ENCODE measurements at regions not wholly inside any gene's neighbourhood (a gene's known extent, or its start where the extent isn't known, plus 50 kb on each side); places are given as distances from the start of the nearest gene placed in this dataset.
"Not testable (repeated sequence)": the region's sequence is repeated elsewhere in the genome, so short reads cannot be mapped to it uniquely, and the experiment has no call there.

DNA sequence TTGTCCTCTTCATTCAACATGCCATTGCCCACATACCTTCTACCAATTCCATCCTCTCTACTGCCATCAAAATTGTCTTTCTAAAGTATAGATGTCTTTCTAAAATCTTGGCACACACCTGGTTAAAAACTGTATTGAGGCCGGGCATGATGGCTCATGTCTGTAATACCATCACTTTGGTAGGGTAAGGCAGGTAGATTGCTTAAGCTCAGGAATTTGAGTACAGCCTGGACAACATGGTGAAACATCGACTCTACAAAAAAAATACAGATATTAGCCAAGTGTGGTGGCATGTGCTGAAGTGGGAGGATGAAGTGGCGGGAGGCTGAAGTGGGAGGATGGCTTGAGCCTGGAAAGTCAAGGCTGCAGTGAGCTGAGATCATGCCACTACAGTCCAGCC, 412.1 kb downstream of the TMEM38B start:
- no peaks in the 10 kb centered on the region for H3K36me3 ChIP-seq (ENCODE audit: control insufficient read depth in 2 of 3, insufficient read depth in 3 of 3, low read length in 3 of 3)
- ChIA-PET CTCF (no interaction called here), POLR2A (no interaction called here)
- no peaks in the 10 kb centered on the region for H3K4me1 ChIP-seq (ENCODE audit: control insufficient read depth in 2 of 2, insufficient read depth in 2 of 2, low read length in 2 of 2)
- Mint-ChIP-seq H3K9me3 (peaks cover 0 to 7% (median 4%) of the 10 kb centered on the region in 11 donors), H3K36me3 (peaks cover 0 to 3% (median 0%) of the 10 kb centered on the region in 5 donors), H3K4me1 (no peaks in the 10 kb centered on the region), H3K27ac (no peak overlapping the region), H3K27me3 (peaks cover 0 to 4% (median 0%) of the 10 kb centered on the region in 5 donors), H3K4me3 (no peak overlapping the region)
- ATAC-seq (no peak), DNase-seq (no peak)
- H3K27me3 ChIP-seq (ENCODE audit: control insufficient read depth in 2 of 2, insufficient read depth in 2 of 2, low read length in 2 of 2), result no peaks in the 10 kb centered on the region
- H3K4me3 ChIP-seq (ENCODE audit: low read length), result no peak overlapping the region
- no peaks in the 10 kb centered on the region for H3K9me3 ChIP-seq (ENCODE audit: control insufficient read depth in 2 of 3, low read length in 3 of 3)
- intact Hi-C loops (cut with micrococcal nuclease), result no loop called here
- H3K27ac ChIP-seq (ENCODE audit: low read depth, low read length), result no peak overlapping the region

DNA sequence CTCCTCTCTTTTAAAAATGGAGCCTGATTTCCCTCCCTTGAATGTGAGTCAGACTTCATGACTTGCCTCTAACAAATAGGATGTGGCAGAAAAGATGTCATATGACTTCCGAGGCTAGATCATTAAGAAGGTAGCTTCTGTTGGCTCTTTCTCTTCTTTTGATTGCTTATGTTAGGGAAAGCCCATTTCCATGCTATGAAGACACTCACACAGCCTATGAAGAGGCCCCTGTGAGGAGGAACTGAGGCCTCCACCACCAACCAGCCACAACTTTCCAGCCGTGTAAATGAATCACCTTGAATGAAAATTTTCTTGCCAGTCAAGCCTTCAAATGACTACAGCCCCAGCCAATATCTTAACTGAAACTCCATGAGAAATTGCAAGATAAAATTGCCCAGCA, 413.4 kb downstream of the TMEM38B start:
- Histone ChIP-seq H3K36me3 (ENCODE audit: control insufficient read depth in 2 of 3, insufficient read depth in 3 of 3, low read length in 3 of 3) (no peaks in the 10 kb centered on the region), H3K27me3 (ENCODE audit: control insufficient read depth in 2 of 2, insufficient read depth in 2 of 2, low read length in 2 of 2) (no peaks in the 10 kb centered on the region), H3K9me3 (ENCODE audit: control insufficient read depth in 2 of 3, low read length in 3 of 3) (no peaks in the 10 kb centered on the region), H3K4me1 (ENCODE audit: control insufficient read depth in 2 of 2, insufficient read depth in 2 of 2, low read length in 2 of 2) (no peaks in the 10 kb centered on the region), H3K4me3 (ENCODE audit: low read length) (no peak overlapping the region), H3K27ac (ENCODE audit: low read depth, low read length) (no peak overlapping the region)
- Mint-ChIP-seq H3K4me1 (peaks cover 0 to 2% (median 0%) of the 10 kb centered on the region in 7 donors), H3K27ac (no peak overlapping the region), H3K36me3 (peaks cover 0 to 3% (median 0%) of the 10 kb centered on the region in 5 donors), H3K4me3 (no peak overlapping the region), H3K9me3 (peaks cover 0 to 8% (median 4%) of the 10 kb centered on the region in 11 donors), H3K27me3 (peaks cover 0 to 4% (median 0%) of the 10 kb centered on the region in 5 donors)
- ATAC-seq (no peak), DNase-seq (no peak)
- CTCF ChIA-PET, result no interaction called here
- intact Hi-C loops (cut with micrococcal nuclease), result no loop called here
- POLR2A ChIA-PET, result no interaction called here

DNA sequence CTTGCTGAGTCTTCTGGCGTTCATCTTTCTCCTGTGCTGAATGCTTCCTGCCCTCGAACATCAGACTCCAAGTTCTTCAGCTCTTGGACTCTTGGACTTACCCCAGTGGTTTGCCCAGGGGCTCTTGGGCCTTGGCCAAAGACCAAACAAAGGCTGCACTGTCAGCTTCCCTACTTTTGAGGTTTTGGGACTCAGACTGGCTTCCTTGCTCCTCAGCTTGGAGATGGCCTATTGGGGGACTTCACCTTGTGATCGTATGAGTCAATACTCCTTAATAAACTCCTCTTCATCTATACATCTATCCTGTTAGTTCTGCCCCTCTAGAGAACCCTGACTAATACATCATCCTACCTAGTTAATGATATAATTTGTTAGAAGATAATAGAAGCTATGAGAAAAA, 415.4 kb downstream of the TMEM38B start:
- POLR2A ChIA-PET; H3K4me3 Mint-ChIP-seq; DNase-seq; ATAC-seq; H3K4me1 Mint-ChIP-seq; H3K36me3 Mint-ChIP-seq; H3K4me3 ChIP-seq (ENCODE audit: low read length); intact Hi-C loops (cut with micrococcal nuclease); H3K9me3 Mint-ChIP-seq; CTCF ChIA-PET; H3K27ac ChIP-seq (ENCODE audit: low read depth, low read length); H3K4me1 ChIP-seq (ENCODE audit: control insufficient read depth in 2 of 2, insufficient read depth in 2 of 2, low read length in 2 of 2); H3K27me3 ChIP-seq (ENCODE audit: control insufficient read depth in 2 of 2, insufficient read depth in 2 of 2, low read length in 2 of 2); H3K36me3 ChIP-seq (ENCODE audit: control insufficient read depth in 2 of 3, insufficient read depth in 3 of 3, low read length in 3 of 3); H3K27me3 Mint-ChIP-seq; H3K27ac Mint-ChIP-seq; H3K9me3 ChIP-seq (ENCODE audit: control insufficient read depth in 2 of 3, low read length in 3 of 3): not testable (repeated sequence)

DNA sequence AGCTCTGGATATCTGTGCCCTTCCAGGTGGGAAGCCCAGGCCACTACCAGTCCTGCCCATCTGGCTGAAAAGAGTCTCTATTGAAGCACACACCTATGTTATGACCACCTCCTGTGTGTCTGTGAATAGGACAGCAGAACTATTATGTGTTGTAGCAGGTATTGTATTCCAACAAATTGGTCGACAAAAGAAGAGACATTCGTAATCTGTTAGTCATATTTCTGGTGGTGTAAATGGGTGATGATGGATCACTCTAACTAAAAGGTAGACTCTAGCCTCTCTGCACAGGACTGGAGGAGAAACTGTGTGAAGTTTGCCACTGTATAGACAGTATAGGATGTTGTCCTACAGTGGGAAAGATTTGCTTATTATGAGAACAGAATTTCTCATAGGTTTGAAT, 416.1 kb downstream of the TMEM38B start:
- H3K27me3 ChIP-seq (ENCODE audit: control insufficient read depth in 2 of 2, insufficient read depth in 2 of 2, low read length in 2 of 2), result no peaks in the 10 kb centered on the region
- no peak for DNase-seq
- Mint-ChIP-seq H3K9me3 (peaks cover 0 to 6% (median 2%) of the 10 kb centered on the region in 11 donors), H3K4me1 (peaks cover 0 to 2% (median 0%) of the 10 kb centered on the region in 7 donors), H3K27ac (no peak overlapping the region), H3K27me3 (peaks cover 0 to 4% (median 0%) of the 10 kb centered on the region in 5 donors), H3K4me3 (no peak overlapping the region), H3K36me3 (no peaks in the 10 kb centered on the region)
- H3K9me3 ChIP-seq (ENCODE audit: control insufficient read depth in 2 of 3, low read length in 3 of 3), result no peaks in the 10 kb centered on the region
- intact Hi-C loops (cut with micrococcal nuclease), result no loop called here
- H3K27ac ChIP-seq (ENCODE audit: low read depth, low read length), result no peak overlapping the region
- H3K4me3 ChIP-seq (ENCODE audit: low read length), result no peak overlapping the region
- ATAC-seq, result no peak
- CTCF ChIA-PET, result no interaction called here
- H3K4me1 ChIP-seq (ENCODE audit: control insufficient read depth in 2 of 2, insufficient read depth in 2 of 2, low read length in 2 of 2), result no peaks in the 10 kb centered on the region
- no peaks in the 10 kb centered on the region for H3K36me3 ChIP-seq (ENCODE audit: control insufficient read depth in 2 of 3, insufficient read depth in 3 of 3, low read length in 3 of 3)
- POLR2A ChIA-PET, result no interaction called here

DNA sequence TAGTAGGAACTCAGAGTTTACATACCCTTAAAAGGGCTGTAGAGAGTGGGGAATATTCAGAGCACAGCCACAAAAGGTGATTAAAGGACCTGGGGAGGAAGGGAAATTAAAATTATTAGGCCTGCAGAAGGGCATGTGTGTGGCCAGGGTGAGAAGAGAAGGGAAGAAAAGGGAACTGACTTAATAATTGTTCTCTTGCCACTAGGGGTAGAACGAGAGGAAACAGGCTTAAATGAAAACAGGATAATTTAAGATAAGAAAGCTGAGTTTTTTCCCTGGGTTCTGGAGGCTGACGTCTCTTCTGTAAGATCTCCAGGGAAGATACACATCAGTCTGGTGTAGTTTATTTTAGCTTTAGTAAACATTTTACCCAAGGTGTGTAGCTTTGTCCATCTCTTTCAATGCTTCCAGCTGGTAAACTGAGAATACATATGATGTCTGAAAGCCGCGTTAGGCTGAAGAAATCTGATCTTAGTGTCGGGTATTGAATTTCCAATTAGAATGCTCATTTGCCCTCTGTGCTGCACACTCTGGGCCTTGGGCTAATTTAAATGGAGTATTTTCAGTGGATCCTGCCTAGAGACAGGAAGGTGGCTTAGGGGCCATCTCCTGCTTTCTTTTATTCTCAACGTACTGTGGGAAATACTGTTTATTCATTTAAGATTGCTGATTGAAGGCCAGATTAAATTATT, 416.8 kb downstream of the TMEM38B start:
- no peak overlapping the region for H3K27ac ChIP-seq (ENCODE audit: low read depth, low read length)
- peaks cover 0 to 4% (median 0%) of the 10 kb centered on the region in 5 donors for H3K27me3 Mint-ChIP-seq
- no peak overlapping the region for H3K27ac Mint-ChIP-seq
- H3K4me1 ChIP-seq (ENCODE audit: control insufficient read depth in 2 of 2, insufficient read depth in 2 of 2, low read length in 2 of 2), result no peaks in the 10 kb centered on the region
- ChIA-PET POLR2A (no interaction called here), CTCF (no interaction called here)
- peaks cover 0 to 8% (median 2%) of the 10 kb centered on the region in 11 donors for H3K9me3 Mint-ChIP-seq
- intact Hi-C loops (cut with micrococcal nuclease), result no loop called here
- H3K9me3 ChIP-seq (ENCODE audit: control insufficient read depth in 2 of 3, low read length in 3 of 3), result no peaks in the 10 kb centered on the region
- ATAC-seq (no peak), DNase-seq (no peak)
- H3K36me3 ChIP-seq (ENCODE audit: control insufficient read depth in 2 of 3, insufficient read depth in 3 of 3, low read length in 3 of 3), result no peaks in the 10 kb centered on the region
- H3K4me3 Mint-ChIP-seq, result no peak overlapping the region
- peaks cover 0 to 2% (median 0%) of the 10 kb centered on the region in 7 donors for H3K4me1 Mint-ChIP-seq
- H3K4me3 ChIP-seq (ENCODE audit: low read length), result no peak overlapping the region
- no peaks in the 10 kb centered on the region for H3K36me3 Mint-ChIP-seq
- no peaks in the 10 kb centered on the region for H3K27me3 ChIP-seq (ENCODE audit: control insufficient read depth in 2 of 2, insufficient read depth in 2 of 2, low read length in 2 of 2)

DNA sequence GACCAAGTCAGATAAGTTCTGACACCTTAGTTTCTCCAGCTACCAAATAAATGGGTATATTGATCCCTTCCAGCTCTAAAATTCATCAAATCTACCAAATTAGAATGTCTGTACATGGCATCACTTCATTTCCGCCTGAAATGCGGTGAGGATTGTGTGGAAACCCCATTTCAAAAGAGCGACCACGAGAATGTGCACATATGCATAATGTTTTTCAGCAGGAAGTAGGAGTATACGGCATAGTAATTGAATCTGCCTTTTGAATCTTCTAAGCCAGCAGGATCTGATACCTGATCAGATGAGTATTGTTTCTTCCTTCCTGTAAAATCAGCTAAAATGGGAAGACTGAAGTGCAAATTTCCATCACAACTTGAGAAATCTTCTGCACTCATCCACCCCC, 418.6 kb downstream of the TMEM38B start:
- H3K9me3 ChIP-seq (ENCODE audit: control insufficient read depth in 2 of 3, low read length in 3 of 3), result no peaks in the 10 kb centered on the region
- DNase-seq, result no peak
- no peak overlapping the region for H3K4me3 ChIP-seq (ENCODE audit: low read length)
- POLR2A ChIA-PET, result no interaction called here
- Mint-ChIP-seq H3K27ac (no peak overlapping the region), H3K36me3 (no peaks in the 10 kb centered on the region), H3K4me1 (peaks cover 0 to 2% (median 0%) of the 10 kb centered on the region in 7 donors), H3K27me3 (peaks cover 0 to 4% (median 0%) of the 10 kb centered on the region in 5 donors), H3K9me3 (peaks cover 0 to 10% (median 2%) of the 10 kb centered on the region in 11 donors), H3K4me3 (no peak overlapping the region)
- no peak overlapping the region for H3K27ac ChIP-seq (ENCODE audit: low read depth, low read length)
- intact Hi-C loops (cut with micrococcal nuclease), result no loop called here
- H3K27me3 ChIP-seq (ENCODE audit: control insufficient read depth in 2 of 2, insufficient read depth in 2 of 2, low read length in 2 of 2), result no peaks in the 10 kb centered on the region
- no peak for ATAC-seq
- H3K36me3 ChIP-seq (ENCODE audit: control insufficient read depth in 2 of 3, insufficient read depth in 3 of 3, low read length in 3 of 3), result no peaks in the 10 kb centered on the region
- CTCF ChIA-PET, result no interaction called here
- no peaks in the 10 kb centered on the region for H3K4me1 ChIP-seq (ENCODE audit: control insufficient read depth in 2 of 2, insufficient read depth in 2 of 2, low read length in 2 of 2)

DNA sequence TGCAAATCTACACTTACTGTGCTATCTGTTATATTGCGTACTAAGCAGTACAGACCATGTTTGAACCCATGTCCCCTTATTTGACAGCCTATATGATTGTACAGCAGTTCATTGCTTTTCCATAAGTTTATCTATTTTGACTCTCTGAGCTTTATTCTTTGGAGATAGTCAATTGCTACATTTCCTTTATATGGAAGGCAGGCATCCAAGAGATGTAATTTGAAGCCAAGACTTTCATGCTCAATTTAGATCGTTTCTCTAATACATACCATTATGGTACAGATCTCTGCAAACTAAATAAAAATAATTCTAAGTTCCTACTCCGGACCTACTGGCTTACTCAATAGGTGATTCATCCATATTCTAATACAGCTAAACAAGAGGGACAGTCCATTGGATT, 424.8 kb downstream of the TMEM38B start:
- Histone ChIP-seq H3K36me3 (ENCODE audit: control insufficient read depth in 2 of 3, insufficient read depth in 3 of 3, low read length in 3 of 3) (no peaks in the 10 kb centered on the region), H3K9me3 (ENCODE audit: control insufficient read depth in 2 of 3, low read length in 3 of 3) (no peaks in the 10 kb centered on the region), H3K27ac (ENCODE audit: low read depth, low read length) (no peak overlapping the region), H3K4me3 (ENCODE audit: low read length) (no peak overlapping the region), H3K4me1 (ENCODE audit: control insufficient read depth in 2 of 2, insufficient read depth in 2 of 2, low read length in 2 of 2) (no peaks in the 10 kb centered on the region), H3K27me3 (ENCODE audit: control insufficient read depth in 2 of 2, insufficient read depth in 2 of 2, low read length in 2 of 2) (no peaks in the 10 kb centered on the region)
- H3K4me3 Mint-ChIP-seq, result no peak overlapping the region
- intact Hi-C loops (cut with micrococcal nuclease), result no loop called here
- DNase-seq (no peak), ATAC-seq (no peak)
- H3K9me3 Mint-ChIP-seq, result peaks cover 0 to 14% (median 3%) of the 10 kb centered on the region in 11 donors
- no peak overlapping the region for H3K27ac Mint-ChIP-seq
- H3K36me3 Mint-ChIP-seq, result peaks cover 0 to 4% (median 0%) of the 10 kb centered on the region in 5 donors
- H3K4me1 Mint-ChIP-seq, result no peaks in the 10 kb centered on the region
- POLR2A ChIA-PET, result no interaction called here
- CTCF ChIA-PET, result no interaction called here
- no peaks in the 10 kb centered on the region for H3K27me3 Mint-ChIP-seq

Data from naive thymus-derived CD4-positive, alpha-beta T cell (primary cell).